HG03196 (cell line): ENCODE measurements at regions not wholly inside any gene's neighbourhood (a gene's known extent, or its start where the extent isn't known, plus 50 kb on each side); places are given as distances from the start of the nearest gene placed in this dataset.

Experiments used
- ATAC-seq: cut with Tn5 transposase; IDR thresholded peaks from one replicate; pipeline ENCODE4 v1.9.1; 2021; ENCODE audit not compliant: unreplicated experiment

DNA sequence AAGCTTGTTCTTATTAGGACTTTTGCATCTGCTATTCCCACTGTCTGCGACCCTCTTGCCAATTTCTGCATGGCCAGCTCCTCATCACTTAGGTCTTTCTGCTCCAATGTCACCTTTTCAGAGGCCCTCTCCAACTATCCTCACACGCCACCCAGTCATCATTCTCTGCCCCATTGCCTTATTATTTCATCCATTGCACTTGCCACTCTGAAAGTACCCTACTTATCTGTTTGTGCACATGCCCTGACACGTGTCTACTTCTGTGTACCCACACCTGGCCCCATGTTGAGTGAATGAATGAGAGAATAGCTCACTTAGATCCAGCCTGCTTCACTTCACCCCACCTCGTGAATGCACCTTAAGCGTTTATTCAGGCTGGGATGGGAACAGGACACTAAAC is 218.7 kb upstream of the TBX3 start:
- no peak for ATAC-seq

DNA sequence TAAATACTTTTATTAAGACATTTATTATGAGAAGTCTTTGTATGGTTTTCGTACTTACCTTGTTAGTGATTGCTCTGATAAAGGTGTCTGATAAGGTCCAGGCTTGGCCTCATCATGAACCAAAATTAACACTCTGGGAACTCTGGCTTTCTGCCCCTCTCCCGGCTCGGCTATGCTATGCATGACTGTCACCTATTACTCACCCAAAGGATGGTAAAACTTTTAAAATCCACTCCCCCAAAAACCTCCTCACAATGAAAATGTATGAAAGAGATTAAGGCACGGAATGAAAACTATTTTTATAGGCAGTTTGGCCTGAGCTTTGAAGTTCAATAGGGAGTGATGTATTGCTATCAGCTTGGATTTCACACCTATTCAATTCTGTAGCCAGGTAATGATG is 217.3 kb upstream of the TBX3 start:
- ATAC-seq: no peak

DNA sequence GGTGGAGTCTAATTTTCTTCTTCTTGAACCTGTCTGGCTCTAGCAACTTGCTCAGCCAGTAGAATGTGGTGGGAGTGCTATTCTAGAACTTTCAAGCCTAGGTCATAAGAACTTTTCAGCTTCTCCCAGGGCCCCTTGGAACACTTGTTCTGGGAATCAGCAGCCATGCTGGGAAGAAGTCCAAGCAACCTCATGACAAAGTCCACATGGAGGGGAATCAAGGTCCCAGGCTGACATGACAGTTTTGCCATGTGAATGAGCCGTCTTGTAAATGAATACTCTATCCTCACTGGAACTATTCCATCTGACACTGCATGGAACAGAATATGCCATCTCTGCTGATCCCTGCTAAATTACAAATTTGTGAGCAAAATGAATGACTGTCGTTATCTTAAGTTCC is 214.2 kb upstream of the TBX3 start:
- no peak for ATAC-seq

DNA sequence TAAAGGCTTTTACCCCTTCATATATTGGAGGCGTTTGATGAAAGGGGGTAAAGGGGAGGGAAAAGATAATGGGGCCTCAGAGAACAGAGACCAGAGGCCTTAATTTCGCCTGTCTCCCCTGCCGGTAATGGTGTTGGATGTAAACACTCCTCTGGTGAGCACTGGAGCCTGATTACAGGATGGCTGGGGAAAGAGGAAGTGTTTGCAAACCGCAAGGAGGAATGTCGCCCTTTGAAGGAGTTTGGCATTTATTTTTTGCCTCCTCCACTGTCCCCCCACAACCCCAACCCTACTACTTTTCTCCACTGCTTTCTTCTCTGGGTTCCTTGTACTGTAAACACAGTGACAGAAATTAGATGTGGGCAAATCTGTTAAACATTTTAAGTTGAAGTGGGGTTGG is 211.9 kb upstream of the TBX3 start:
- no peak for ATAC-seq

DNA sequence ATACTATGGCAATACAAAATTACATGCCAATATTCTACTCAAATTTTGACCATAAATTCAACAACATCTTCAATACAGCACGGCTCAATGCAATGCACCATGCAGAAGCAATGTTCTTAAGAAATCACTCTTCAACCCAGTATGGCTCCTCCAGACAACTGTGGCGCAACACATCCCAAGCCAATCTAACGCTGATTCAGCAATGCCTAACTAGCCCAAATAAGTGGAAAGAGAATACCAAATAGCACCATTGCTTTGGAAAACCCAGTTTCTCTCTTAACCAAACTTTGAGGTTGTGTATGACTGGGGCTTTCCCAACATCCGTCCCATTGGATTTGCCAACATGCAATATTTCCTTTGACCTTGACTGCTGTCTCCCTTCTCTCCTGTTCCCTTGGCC is 211.1 kb upstream of the TBX3 start:
- no peak for ATAC-seq

DNA sequence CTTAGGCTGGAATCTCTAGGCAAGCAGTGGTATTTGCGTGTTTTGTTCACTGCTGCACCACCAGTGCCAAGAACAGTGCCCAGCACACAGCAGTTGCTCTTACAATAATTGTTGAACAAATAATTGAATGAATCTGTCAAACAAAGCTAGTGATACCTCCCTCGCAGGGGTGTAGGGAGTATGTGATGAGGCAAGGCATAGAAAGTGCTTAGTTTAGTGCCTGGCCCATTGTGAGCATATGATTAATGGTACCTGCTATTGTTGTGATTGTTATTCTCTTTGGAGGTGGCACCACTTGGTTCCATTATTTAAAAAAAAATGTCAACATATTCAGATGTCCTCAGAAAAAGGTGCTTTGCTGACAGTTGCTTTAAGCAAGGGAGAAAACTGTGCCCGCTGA is 210.1 kb upstream of the TBX3 start:
- ATAC-seq: no peak

DNA sequence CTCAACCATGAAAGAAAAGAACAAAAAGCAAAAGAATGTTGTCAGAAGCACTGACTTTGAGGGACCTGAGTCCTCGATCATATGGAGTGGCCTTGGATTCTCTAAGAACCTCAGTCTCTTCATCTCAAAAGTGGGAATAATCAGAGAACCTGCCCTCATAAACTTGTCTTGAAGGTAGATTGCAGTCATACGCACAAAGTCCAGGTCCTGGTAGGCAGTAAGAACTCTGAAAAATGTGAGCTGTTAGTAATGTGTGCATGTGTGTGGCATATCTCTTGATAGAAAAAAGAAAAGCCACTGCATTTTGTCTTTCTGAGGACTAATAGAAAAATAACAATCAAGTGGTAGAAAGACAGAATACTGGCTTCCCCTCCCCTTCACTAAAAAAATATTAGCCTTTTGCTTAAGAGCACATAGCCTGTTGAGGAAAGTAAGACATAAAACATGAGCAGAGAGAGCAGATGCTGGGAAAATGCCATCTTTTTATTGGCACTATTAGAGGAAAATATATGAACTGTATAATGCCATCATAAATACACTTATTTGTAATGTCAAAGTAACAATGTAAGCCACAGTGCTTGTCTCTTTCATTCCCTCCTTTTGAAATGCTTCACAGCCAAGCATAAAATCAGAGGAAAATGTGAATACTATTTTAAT is 205.1 kb upstream of the TBX3 start:
- ATAC-seq: no peak

DNA sequence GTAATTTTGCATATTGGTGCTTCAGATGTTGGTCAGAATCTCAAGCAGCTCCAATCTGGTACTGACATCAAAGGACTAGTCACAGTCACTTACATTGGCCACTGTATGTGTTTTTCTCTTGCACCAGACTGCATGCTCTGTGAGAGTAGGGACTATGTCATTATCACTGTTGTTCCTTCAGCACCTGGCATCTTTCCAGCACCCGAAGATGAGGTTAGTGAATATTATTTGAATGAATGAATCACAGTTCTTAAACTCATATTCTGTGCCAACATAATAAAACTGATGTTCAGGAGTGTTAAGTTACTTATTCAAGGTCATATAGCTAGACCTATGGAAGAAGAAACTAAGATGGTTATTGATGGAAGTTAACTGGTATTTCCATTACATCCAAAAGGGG is 204.5 kb upstream of the TBX3 start:
- no peak for ATAC-seq

DNA sequence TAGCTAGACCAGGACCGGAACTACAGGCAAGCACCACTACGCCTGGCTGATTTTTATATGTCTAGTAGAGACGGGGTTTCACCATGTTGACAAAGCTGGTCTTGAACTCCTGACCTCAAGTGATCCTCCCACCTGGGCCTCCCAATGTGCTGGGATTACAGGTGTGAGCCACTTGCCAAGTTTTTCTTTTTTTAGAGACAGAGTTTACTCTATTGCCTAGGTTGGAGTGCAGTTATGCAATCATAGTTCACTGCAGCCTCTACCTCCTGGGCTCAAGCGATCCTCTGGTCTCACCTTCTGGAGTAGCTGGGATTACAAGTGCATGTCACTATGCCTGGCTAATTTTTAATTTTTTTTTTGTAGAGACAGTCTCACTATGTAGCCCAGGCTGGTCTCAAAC is 201.5 kb upstream of the TBX3 start:
- ATAC-seq: no peak

DNA sequence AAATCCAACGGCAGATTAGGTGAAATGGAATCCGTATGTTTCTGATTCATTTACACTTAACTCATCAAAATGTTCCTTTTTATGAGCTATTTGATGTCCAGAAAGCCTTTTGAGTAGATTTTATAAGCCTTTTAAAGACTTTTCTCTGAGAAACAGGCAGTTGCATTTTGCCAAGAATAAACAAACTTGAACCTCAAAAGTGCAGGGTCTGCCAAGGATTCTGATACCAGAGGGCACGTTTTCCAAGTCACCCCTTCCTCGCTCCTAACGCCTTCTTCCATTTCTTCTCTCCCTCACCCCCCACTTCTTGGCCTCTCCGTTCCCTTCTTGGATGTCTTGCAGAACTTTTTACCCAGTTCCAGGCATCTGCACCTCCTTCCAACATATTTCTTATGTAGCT is 200.6 kb upstream of the TBX3 start:
- no peak for ATAC-seq

DNA sequence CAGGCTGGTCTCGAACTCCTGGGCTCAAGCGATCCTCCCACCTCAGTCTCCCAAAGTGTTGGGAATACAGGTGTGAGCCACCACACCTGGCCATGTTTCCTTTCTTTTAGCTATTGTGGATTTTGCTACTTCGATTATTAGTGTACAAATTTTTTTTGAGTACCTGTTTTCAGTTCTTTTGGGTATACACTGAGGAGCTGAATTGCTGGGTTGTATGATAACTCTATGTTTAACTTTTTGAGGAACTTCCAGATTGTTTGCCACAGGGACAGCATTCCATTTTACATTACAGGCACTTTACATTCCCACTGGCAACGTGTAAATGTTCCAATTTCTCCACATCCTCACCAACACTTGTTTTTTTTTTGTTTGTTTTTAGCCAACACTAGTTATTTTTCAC is 198.1 kb upstream of the TBX3 start:
- ATAC-seq: no peak

DNA sequence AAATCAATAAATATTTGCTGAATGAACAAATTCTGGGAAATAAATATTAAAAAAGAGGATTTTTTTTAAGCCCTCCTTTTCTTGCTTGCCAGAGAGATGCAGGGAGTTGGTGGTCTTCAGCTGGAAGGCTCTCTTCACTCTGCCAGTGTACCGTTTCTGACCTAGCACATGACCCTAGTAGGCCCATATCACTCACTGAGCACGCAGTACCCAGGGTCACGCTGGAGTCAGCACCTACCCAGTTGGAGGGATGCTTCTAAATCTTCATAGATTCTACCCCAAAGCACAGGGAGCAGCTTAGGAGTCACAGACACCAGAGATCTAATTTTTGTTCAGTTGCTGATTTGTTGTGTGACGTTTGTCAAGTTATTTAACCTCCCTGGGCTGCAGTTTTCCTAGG is 195.4 kb upstream of the TBX3 start:
- ATAC-seq: no peak

DNA sequence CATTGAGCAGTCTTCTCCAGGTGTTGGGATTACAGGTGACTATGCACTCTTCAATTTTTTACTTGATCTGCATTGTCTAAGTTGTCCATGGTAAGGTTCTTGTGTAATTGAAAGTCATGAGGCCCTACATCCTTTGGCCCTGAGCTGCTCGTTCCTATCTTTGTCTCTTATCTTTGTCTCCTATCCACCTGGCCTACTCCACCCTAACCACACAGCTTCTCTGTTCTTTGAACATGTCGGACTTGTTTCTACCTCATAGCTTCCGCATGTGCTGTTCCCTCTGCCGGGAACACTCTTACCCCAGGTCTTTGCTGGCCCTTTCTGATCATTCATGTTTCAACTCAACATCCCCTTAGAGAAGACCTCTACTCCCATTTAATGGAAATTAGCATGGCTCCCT is 194.8 kb upstream of the TBX3 start:
- no peak for ATAC-seq

DNA sequence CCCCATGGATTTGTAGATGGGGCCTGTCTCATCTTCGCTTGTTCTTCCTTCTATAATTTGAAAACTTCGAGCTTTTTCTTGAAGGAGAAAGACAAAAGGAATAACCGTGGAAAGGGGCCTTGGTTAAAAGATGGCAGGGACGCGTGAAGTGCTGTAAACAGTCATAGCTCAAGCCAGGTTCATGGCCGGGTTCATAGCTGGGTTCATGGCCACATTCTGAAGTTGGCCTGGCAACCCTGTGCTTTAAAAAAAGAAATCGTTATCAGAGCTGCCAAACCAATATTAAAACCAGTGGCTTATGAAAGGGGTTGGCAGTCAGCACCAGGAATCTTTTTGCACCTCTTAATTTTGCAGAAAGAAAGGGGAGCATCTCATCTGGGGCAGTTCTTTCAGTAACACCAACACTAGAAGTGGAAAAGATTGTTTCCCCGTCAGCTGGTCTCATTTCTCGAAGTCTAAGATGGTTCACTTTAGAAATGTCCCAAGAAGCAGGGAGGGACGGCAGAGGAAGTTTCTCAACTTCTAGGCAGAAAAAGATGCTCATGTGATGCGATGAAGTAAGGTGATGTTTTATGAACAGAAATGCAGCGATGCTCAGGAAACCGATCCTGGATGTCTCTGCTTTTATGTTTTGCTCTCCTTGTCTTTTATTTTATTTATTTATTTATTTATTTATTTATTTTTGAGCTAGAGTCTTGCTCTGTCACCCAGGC is 193.1 kb upstream of the TBX3 start:
- no peak for ATAC-seq

DNA sequence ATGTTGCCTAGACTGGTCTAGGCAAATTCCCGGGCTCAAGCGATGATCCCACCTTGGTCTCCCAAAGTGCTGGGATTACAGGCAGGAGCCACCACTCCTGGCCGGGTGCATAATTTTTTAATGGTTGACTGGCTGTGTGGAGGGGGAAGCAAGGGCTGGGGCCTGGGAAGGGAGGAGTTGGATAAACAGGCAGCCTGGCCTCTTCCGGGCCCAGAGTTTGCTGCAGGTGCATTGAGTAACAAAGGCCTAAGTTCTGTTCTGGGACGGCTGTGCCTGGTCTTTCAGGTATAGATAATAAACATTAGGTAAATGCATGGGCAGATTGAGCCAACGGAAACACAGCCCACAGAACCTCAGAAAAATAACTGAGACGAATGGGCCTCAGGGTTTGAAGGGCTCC is 191.3 kb upstream of the TBX3 start:
- no peak for ATAC-seq

DNA sequence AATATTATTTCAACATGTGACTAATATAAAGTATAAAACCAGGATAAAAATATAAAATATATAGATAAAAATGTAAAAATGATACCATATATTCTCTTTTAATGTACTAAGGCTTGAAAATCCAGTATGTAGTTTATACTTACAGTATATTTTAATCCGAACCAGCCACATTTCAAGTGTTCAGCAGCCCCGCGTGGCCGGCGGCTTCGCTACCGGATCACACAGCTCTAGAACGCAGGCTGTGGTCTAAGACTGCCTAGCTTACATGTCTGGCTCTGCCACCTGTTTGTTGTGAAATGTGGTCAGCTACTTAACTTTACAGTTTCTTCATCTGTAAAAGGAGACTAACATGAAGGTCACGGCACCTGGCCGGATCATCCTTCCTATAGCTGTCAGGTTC is 189.7 kb upstream of the TBX3 start:
- ATAC-seq: no peak

DNA sequence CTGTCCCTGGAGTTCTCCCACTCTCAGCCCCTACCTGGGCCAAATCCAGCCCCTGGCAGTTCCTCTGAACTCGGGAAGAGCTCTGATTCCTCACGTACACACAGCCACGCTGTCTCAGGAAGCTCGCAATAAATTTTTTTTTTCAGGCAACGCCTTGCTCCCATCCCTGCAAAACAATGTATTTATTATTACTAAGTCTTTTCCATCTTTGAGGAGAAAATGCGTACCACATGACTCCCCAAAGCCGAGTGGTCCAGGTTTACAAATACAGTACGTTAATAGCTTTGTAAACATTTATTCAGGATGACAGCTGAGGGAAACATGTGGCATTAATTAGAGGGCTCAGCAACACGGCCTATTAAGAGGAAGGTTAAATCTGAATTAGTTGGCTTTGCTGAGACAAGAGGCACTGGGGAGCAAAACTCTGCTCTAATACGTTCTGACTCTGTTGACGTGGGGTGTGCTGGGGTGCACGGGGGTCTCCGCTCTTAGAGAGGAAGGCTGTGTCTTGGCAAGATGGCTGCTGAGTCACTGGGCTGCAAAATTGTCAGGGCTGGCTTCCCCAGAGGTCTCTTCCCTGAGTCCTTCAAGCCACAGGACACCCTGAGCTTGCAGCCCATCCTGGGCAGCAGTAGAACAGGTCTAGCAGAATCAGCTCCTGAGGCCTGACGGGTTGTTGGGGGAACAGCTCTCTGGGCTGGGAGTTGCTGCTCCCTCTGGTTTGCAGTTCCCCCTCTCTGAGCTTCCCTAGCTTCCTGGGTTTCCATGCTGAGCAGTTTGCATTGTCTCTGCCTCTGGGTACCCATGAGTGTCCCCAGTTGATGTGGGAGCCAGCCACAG is 185.2 kb upstream of the TBX3 start:
- no peak for ATAC-seq

DNA sequence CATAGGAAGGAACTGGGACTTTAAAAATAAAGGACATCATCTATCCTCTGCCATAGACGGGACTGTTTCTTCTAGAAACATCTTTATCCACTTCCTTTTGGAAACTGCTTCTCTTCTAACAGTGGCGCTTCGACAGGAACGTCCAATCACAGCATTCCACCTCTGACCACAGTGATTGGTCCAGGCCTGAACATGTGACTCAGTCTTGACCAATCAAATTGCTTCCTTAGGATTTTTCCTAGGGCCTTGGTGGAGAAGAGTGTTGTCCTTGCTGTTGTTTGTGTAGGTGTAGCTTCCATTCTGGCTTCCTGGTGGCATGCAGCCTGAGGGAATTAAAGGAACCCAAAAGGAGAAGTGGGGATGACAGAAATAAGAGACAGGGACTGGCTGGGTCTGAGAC is 182.4 kb upstream of the TBX3 start:
- ATAC-seq: no peak

DNA sequence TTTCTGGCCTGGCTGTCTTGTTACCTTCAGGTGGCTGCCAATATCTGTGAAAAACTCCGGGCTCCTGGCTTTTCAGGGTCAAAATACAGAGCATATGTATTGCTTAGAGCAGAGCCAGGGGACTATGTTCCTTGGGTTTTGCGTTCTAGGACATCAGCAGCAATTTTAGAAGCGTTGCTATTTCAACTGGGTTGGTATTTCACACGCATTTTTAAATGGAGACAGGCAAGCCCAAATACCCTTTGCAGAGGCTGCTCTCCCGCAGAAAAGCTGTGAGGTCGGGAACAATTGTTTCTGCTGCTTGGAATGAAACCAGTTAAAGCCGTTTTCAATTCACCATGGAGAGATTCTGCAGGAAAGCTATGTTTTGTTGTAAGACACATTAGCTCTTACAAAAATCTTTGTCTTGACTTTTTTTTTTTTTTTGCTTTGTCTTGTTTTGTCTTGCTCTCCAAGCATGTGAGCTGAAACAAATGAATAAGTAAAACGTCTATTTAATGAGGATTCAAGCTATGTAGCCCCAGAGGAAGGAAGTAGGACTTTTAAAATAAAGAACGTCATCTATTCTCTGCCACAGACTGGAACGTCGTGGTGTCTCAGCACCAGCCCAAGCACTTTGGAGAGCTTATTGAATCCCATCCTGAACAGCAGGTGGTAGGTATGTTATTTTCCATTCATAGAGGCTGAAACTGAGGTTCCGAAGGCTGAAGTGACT is 181.0 kb upstream of the TBX3 start:
- no peak for ATAC-seq

DNA sequence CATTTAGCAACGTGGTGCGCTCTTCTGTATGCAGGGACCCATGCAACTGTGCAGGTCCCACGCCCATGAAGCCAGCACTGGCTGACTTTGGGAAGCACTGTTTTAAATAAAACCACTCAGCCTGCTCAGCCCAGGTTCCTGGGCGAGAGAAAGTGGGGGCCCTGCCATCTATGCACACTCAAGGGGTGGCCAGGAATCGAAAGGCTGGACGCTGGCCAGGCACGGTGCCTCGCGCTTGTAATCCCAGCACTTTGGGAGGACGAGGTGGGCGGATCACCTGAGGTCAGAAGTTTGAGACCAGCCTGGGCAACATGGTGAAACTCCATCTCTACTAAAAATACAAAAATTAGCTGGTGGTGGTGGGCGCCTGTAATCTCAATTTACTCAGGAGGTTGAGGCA is 179.9 kb upstream of the TBX3 start:
- no peak for ATAC-seq

DNA sequence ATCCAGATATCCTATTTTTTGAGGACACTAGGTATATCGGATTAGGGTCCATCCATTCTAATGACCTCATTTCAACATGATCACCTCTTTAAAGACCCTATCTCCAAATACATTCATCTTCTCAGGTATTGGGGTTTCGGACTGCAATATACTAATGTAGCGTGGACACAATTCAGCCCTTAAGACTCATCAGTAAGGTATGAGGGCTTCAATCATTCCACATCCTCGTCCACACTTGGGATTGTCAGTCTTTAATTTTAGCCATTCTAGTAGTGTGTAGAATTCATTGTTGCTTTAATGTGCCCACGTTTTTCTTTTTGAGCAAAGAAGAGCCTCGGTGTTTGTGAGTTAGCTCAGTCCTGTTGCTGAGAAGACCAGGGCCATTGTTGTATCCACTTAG is 177.0 kb upstream of the TBX3 start:
- no peak for ATAC-seq
